Retinal pigment epithelial cell (primary cell): ENCODE measurements at regions not wholly inside any gene's neighbourhood (a gene's known extent, or its start where the extent isn't known, plus 50 kb on each side); places are given as distances from the start of the nearest gene placed in this dataset.

Experiments used
- DNase-seq: peaks from one replicate; pipeline ENCODE4 v3.0.0-alpha.2; 2010; ENCODE audit warnings: low read depth
- H3K4me3 ChIP-seq: 2 replicates; pipeline ENCODE4 v1.5.1; 2011; ENCODE audit warnings: mild to moderate bottlenecking, low read length, control low read depth, moderate library complexity
- CTCF ChIP-seq: conservative IDR thresholded peaks from 2 replicates; pipeline ENCODE4 v1.5.1; 2011; ENCODE audit warnings: low read depth, low read length, control low read depth, inconsistent platforms

DNA sequence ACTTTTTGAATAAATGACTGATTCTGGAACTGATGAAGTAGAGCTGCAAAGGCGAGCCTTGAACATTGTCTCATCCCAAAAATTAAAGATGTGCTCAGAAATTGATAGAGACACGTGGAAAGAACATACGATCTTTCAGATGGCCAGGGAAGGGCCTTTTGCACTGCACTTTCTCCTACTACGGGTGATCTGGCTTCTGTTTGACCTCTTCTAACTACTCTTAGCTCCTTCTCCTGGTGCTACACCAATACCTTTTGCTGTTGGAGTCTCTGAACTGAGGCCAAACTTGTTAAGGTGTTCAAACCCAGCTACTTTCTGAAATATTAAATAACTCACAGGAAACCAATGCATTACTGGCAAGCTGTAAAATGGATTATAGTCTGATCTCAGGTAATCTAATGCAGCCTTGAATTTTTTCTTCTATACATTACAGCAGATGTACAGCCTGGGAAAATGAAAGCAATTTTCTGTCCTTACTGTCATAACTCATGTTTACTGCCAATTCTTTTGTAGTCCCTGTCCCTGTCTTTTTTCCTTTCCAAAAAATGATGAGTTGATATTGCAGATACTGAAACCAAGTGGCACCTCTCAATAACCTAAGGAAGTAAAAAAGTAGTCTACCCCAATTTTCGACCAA is 1086.1 kb upstream of the CNTN5 start:
- DNase-seq: no peak
- TF ChIP-seq CTCF: no peak
- no peak overlapping the region for H3K4me3 ChIP-seq

GRCh38 chr11:97937501-97937900 is 1083.2 kb upstream of the CNTN5 start:
- TF ChIP-seq CTCF: no peak
- no peak overlapping the region for H3K4me3 ChIP-seq
- peak; percentile 4 for DNase-seq

DNA sequence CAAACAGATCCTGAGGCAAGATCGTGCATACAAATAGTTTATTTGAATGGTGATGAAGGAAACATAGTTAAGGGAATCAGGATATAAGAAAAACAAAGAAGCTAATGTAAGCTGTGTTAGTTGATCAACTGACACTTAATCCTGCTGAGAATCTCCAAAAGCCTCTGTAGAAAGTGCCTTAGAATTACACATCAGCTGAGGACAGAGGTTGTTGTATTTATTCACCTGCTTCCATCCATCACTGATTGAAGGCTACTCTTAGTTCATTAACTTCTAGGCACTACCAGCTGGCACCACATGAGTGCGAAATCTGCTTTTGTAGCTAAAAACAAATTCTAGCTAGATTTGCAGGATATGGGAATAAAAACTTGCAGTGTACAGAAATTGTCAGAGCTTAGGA is 1082.0 kb upstream of the CNTN5 start:
- no peak overlapping the region for H3K4me3 ChIP-seq
- peak; percentile 5 for DNase-seq
- no peak for TF ChIP-seq CTCF

- H3K4me3 ChIP-seq: no peak overlapping the region
- peak; percentile 8 for DNase-seq
- TF ChIP-seq CTCF: no peak
Measured at GRCh38 chr11:97943493-97943892, 1077.3 kb upstream of the CNTN5 start.

- no peak overlapping the region for H3K4me3 ChIP-seq
- DNase-seq: no peak
- no peak for TF ChIP-seq CTCF
Measured at GRCh38 chr11:97948793-97949192, 1072.0 kb upstream of the CNTN5 start.

DNA sequence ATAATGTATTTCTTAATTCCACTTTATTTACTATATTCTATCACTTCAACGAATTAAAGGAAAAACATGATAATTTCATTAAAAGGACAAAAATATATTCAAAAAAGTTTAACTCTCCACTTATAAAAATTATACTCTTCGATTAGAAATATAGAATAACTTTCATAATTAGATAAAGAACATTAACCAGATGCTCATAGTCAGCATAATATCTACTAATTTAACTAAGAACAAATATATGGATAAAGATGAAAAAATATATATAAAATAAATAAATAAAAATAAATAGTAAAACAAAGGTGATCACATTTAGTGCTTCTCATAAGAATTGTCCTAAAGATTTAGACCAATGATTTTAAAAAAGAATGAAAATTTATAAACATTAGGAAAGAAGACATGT is 1065.2 kb upstream of the CNTN5 start:
- no peak for TF ChIP-seq CTCF
- H3K4me3 ChIP-seq: no peak overlapping the region
- no peak for DNase-seq

DNA sequence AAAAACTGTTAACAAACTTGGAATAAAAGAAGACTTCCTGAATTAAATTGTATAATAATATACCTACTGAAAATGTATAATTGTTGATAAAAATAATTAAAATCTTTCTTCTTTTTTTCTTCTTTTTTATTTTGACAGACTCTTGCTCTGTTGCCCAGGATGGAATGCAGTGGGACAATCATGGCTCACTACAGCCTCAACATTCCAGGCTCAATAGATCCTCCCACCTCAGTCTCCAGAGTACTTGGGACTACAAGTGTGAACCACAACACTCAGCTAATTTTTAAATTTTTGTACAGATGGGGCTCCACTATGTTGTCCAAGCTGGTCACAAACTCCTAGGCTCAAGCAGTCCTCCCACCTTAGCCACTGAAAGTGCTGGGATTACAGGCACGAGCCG is 1063.8 kb upstream of the CNTN5 start:
- TF ChIP-seq CTCF: no peak
- no peak for DNase-seq
- no peak overlapping the region for H3K4me3 ChIP-seq
